ENCODE measurements at regions not wholly inside any gene's neighbourhood (a gene's known extent, or its start where the extent isn't known, plus 50 kb on each side); places are given as distances from the start of the nearest gene placed in this dataset.
"Not testable (repeated sequence)": the region's sequence is repeated elsewhere in the genome, so short reads cannot be mapped to it uniquely, and the experiment has no call there.

DNA sequence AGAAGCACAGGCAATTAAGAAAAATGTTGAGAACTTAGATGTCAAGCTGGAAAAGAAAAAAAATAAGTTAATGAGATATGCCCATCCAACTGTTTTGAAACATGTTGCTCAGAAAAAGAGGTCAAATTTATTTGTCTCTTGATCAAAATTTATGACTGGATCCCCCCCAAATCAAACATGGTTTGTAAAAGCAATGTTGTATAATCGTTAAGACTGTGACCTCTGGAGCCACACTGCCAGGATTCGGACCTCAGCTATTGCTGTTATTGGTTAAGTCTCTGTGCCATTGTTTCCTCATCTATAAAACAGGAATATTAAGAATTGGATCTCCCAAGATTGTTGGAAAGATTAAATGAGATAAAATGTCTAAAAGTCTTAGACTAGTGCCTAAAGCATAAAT is 51.9 kb upstream of the LRRK2 start:
- no peak for DNase-seq

GRCh38 chr12:40171501-40171900 is 53.3 kb upstream of the LRRK2 start:
- DNase-seq: no peak

DNA sequence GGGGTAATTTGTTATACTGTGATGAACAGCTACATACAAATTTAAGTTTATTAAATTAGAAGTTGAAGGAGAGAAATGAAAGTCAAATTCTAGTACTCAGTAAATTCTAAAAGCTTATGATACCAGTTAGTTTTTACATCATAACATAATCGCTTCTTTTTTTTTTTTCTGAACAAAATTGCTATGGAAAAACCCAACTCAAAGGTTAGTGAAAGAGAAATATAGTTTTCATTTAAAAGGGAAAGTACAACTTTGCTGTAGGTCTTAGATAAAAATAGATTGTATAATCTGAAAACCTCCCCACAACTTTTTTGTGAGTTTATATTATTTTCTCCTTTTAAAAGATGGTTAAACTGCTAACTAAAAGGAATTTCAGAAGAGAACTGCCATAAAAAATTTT is 53.7 kb upstream of the LRRK2 start:
- no peak for DNase-seq

DNA sequence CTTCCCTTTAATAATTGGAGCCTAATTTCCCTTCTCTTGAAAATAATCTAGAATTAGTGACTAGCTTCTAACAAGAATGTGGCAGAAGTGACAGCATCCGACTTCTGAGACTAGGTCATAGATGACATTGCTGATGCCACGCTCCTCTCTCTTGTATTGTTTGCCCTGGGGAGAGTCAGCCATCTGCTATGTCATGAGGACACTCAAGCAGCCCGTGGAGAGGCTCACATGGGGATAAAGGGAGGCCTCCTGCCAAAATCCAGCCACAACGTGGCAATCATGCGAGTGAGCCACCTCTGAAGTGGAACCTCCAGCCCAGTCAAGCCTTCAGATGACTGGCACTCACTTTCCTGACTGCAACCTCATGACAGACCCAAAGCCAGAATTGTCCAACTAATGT is 54.2 kb upstream of the LRRK2 start:
- DNase-seq: no peak

GRCh38 chr12:40168868-40169267 is 55.9 kb upstream of the LRRK2 start:
- DNase-seq: no peak

DNA sequence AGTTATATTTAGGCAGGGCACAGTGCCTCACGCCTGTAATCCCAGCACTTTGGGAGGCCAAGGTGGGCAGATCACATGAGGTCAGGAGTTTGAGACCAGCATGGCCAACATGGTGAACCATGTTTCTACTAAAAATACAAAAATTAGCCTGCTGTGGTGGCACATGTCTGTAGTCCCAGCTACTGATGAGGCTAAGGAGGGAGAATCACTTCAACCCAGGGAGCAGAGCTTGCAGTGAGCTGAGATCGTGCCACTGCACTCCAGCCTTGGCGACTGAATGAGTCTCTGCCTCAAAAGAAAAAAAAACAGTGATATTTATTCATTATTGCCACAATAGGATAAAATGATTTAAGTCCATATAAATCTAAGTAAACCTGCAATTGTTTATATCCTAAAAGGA is 56.4 kb upstream of the LRRK2 start:
- DNase-seq: not testable (repeated sequence)

DNA sequence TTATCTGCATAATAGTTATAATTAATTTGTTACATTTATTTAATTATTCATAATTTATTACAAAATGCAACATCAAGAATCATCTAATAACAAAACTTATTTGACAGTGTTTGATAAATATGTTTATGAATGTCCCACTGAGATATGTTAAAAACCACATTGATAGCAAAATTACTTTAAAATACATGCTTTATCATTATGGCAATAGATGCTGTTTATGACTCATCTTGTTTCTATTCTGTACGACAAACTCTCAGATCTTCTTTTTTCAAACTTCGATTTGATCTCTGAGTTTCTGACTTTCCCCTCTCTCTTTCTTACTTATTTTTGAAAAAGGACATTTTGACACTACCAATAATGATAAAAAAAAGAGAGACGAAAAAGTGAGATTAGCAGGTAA is 56.8 kb upstream of the LRRK2 start:
- no peak for DNase-seq

DNA sequence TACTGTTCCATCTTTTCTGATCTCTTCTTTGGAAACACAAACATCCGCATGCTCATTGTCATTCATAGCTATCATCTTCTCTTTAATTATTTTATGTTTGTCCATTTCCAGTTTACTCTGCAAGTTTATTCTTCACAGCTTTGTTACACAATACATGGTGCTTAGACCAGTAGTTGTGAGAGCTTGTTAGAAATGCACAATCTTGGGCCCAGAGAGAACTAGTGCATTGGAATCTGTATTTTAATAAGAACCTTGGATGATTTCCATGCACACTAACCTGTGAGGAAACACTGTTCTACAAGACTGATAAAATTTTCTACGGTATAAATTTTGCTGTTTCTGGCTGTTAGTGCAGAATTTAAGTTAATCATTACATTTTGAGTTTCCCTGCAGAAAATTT is 59.3 kb upstream of the SLC2A13 start:
- no peak for DNase-seq

GRCh38 chr12:40164034-40164433 is 58.2 kb upstream of the SLC2A13 start:
- no peak for DNase-seq

DNA sequence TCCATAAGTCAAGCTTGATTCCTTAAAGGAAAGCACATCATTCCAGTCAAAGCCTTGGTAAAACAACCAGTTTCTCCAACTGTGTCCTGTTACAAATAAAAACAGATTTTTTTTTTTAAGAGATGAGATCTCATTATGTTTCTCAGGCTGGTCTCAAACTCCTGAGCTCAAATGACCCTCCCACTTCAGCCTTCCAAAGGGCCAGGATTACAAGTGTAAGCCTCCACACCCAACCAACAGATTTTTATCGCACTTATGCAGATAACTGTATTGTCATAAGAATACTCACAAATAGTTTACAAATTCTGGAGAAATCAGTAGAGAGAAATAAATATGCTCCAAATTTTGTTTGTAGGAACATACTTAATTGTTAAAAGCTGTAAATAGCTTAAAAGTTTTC is 56.2 kb upstream of the SLC2A13 start:
- DNase-seq: no peak

- peak; percentile 94 for DNase-seq
Observed at GRCh38 chr12:40158592-40159111, 52.8 kb upstream of the SLC2A13 start.

DNA sequence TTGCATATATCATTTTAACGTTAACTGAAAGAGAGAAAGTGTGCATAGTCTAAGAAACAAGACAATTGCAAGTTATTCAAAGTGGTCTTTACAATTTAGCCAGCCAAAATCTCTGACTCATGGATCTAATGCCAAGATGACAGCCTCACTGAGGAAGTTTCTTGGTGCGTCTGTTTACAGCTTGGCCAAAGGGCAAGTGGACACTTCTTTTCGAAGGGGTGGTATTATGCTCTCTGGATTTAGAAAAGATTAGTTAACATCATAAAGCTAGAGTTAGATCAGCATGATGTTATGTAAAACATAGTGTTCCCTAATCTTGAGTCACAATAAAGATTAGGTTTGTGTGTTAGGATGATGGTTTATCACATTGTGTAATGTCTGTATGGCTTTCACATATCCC is 51.5 kb upstream of the SLC2A13 start:
- no peak for DNase-seq

DNA sequence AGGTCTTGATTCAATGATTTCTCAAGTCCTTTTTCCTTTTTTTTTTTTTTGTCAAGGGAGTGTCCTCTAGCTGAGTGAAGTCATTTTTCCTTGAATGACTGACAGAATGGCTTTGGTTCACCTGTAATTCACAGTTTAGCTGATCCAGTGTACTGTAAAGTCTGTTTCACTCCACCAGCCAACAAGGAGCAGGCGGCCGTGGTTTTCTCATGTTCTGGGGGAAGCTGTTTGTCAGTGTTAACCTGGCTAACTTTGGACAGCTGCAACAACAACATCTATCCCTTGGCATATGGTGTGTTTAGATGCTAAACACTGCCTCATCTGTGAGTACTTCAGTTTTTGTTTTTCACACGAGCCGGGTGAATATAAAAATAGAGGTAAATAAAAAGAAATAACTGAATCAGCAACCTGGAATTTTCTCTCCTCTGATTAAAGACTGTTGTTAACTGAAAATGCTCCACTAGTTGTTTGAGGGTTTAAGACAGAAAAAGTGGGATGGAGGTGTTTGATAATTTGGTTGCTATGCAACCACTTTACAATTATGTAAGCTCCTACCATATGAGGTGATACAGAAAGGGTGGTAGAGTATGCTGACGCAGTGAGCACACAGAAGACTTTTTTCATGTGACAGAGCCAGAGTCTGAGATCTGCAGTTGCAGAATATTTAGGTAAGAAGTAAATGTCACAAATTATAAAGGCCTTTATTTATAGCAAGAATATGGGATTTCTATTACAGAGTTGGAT is 50.3 kb upstream of the SLC2A13 start:
- DNase-seq: peak; percentile 93
